Transverse colon (tissue), 4 donors: ENCODE measurements at regions not wholly inside any gene's neighbourhood (a gene's known extent, or its start where the extent isn't known, plus 50 kb on each side); places are given as distances from the start of the nearest gene placed in this dataset.

Experiments used
- DNase-seq: peaks from one replicate; pipeline ENCODE4 v3.0.0-alpha.2; 2019
- H3K27ac ChIP-seq, 4 donors: fragments of 200-600 bp; sonication (generic); 2 replicates each; pipeline ENCODE4 v1.5.1; 2016 to 2018; ENCODE audit warnings: inconsistent platforms in 4 of 4
- H3K27me3 ChIP-seq: fragments of 200-600 bp; sonication (generic); 2 replicates; pipeline ENCODE4 v1.5.1; 2017; ENCODE audit warnings: inconsistent platforms
- H3K36me3 ChIP-seq, 4 donors: fragments of 200-600 bp; sonication (generic); 2 replicates each; pipeline ENCODE4 v1.5.1; 2017 to 2019; ENCODE audit warnings: inconsistent platforms in 4 of 4
- H3K4me1 ChIP-seq, 4 donors: fragments of 200-600 bp; sonication (generic); 2 replicates each; pipeline ENCODE4 v1.5.1; 2017 to 2020; ENCODE audit warnings: inconsistent platforms in 4 of 4
- H3K4me3 ChIP-seq, 4 donors: fragments of 200-600 bp; sonication (generic); 1 replicate in 1 of 4; 2 replicates in 3 of 4; pipeline versions ENCODE4 v1.5.1 to v1.6.1; 2017 to 2019; ENCODE audit warnings: inconsistent platforms in 4 of 4
- H3K9me3 ChIP-seq, 2 donors: fragments of 200-600 bp; sonication (generic); 2 replicates each; pipeline ENCODE4 v1.5.1; 2017 to 2019; ENCODE audit warnings: inconsistent platforms in 2 of 2
- EP300 ChIP-seq: sonication (generic); formaldehyde crosslinking; IDR thresholded peaks from one replicate; pipeline ENCODE4 v1.6.1; 2017; ENCODE audit warnings: antibody characterized with exemption, low read depth
- POLR2A ChIP-seq: fragments of 450-650 bp; IDR thresholded peaks from one replicate; pipeline ENCODE4 v1.6.1; 2016; ENCODE audit warnings: antibody characterized with exemption, mild to moderate bottlenecking, moderate library complexity
- POLR2AphosphoS5 ChIP-seq, 3 donors: sonication (generic); formaldehyde crosslinking; IDR thresholded peaks; one replicate each; pipeline ENCODE4 v1.6.1; 2016; ENCODE audit warnings: antibody characterized with exemption in 3 of 3
- WGBS, 2 donors: methylation state at CpG; one replicate each; pipeline ENCODE4 v1.1.5; 2018; ENCODE audit warnings: low coverage in 1 of 2; 5-methylcytosine and 5-hydroxymethylcytosine counted together
- in situ Hi-C, 4 donors: fragments of 200-750 bp; cut with MboI; loops; one replicate each; pipeline versions ENCODE4 v1.15.0 to v1.15.1; 2017; ENCODE audit warnings: low sequenced_read_pairs in 3 of 4, low pct_ligation_motif_present in 1 of 4, low pct_unique_long_range_greater_than_20kb in 1 of 4
- intact Hi-C: fragments of 100-400 bp; cut with DNase I; formaldehyde crosslinking; loops from one replicate; pipeline ENCODE4 v1.15.1; 2023; ENCODE audit warnings: low total_unique reads
- TF ChIP-seq, protein P1 (sequence below), 5 experiments: fragments of 200-600 bp in 3 of 5; fragments of 450-650 bp in 2 of 5; sonication (generic) in 3 of 5; IDR thresholded peaks; 1 replicate in 2 of 5; 2 replicates in 3 of 5; pipeline ENCODE4 v1.5.1; 2016 to 2017; ENCODE audit warnings: antibody characterized with exemption in 5 of 5, inconsistent platforms in 3 of 5, mild to moderate bottlenecking in 2 of 5, moderate library complexity in 1 of 5

DNA sequence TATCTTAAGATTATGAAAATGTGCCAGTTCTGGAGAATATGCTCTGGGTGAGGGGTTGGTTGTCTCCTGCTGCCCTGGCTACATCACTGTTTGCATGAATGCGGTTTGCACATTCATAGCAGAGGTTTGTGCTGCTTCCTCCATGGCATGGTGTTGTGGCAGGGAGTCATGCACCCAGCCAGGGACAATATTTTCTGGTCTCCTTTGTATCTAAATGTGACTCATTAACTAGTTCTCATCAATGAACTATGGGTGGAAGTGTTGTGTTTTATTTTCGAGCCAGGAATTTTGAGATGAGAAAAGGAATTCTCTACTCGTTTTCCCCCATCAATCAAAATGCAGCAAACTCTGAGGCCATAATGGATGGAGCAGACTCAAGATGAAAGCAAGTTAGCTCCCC is 527.3 kb downstream of the SNAPC1 start:
- in situ Hi-C loops: no loop called here
- Histone ChIP-seq H3K27me3 (no peaks in the 10 kb centered on the region), H3K27ac (no peak overlapping the region), H3K9me3 (no peaks in the 10 kb centered on the region), H3K36me3 (no peaks in the 10 kb centered on the region), H3K4me3 (no peak overlapping the region), H3K4me1 (no peaks in the 10 kb centered on the region)
- TF ChIP-seq EP300: no peak
- TF ChIP-seq POLR2AphosphoS5 (IDR thresholded peaks at IDR 0.05): no peak
- TF ChIP-seq, protein P1, sequence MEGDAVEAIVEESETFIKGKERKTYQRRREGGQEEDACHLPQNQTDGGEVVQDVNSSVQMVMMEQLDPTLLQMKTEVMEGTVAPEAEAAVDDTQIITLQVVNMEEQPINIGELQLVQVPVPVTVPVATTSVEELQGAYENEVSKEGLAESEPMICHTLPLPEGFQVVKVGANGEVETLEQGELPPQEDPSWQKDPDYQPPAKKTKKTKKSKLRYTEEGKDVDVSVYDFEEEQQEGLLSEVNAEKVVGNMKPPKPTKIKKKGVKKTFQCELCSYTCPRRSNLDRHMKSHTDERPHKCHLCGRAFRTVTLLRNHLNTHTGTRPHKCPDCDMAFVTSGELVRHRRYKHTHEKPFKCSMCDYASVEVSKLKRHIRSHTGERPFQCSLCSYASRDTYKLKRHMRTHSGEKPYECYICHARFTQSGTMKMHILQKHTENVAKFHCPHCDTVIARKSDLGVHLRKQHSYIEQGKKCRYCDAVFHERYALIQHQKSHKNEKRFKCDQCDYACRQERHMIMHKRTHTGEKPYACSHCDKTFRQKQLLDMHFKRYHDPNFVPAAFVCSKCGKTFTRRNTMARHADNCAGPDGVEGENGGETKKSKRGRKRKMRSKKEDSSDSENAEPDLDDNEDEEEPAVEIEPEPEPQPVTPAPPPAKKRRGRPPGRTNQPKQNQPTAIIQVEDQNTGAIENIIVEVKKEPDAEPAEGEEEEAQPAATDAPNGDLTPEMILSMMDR (IDR thresholded peaks at IDR 0.05): no peak
- TF ChIP-seq POLR2A: no peak
- 46 to 69% methylated on average over 2 to 3 of the region's 3 CpGs for WGBS, 2 donors
- intact Hi-C loops: no loop called here
- DNase-seq: no peak

DNA sequence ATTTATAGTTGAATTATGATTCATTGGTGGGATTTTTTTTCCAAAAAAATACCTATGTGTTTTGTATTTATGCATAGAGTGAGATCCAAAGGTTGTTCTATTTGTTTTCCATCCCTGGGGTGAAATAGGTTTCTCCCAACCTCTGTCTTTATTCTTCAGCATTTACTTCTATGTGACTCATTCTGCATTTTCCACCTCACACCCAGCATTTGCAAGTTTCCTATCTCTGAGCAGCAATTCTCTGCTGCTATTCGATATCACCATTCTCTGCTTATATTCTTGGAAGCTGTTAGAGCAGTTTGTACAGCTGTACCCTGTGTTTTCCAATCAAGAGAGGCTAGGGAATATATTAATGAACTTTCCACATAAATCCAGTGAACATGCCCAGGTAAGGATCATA is 538.9 kb downstream of the SNAPC1 start:
- TF ChIP-seq POLR2A: no peak
- WGBS, 2 donors: 76 to 100% methylated on average over 1 of the region's 1 CpG

DNA sequence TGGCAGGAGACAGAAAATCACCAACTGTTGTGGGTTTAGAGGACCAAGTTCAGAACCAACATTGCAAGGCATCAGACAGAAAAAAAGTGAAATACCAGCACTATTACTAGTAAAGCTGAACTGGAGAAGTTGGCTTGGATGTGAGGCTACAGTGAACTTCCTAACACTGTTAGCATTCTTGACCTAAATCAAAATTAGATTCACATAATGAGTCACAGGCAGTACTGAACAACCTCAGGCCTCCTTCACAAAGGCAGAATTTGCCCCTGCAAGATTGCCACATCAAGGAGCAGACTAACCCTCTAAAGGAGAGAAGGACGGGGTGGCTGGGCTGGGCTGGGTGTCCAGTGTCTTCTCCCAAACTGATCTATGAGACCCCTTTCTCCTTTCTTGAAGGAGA is 539.7 kb downstream of the SNAPC1 start:
- no peak for TF ChIP-seq EP300
- no peak for TF ChIP-seq POLR2AphosphoS5 (IDR thresholded peaks at IDR 0.05)
- TF ChIP-seq, protein P1 (IDR thresholded peaks at IDR 0.05): no peak
- TF ChIP-seq POLR2A: no peak
- WGBS, 2 donors: 73% methylated on average over 1 of the region's 1 CpG; no CpG with 5 or more reads in 1 of the 2 donors
- H3K27ac ChIP-seq: no peak overlapping the region
- H3K36me3 ChIP-seq: no peaks in the 10 kb centered on the region
- no peaks in the 10 kb centered on the region for H3K27me3 ChIP-seq
- H3K4me3 ChIP-seq: no peak overlapping the region
- no peaks in the 10 kb centered on the region for H3K4me1 ChIP-seq
- in situ Hi-C loops: no loop called here
- DNase-seq: no peak
- no peaks in the 10 kb centered on the region for H3K9me3 ChIP-seq
- intact Hi-C loops: no loop called here

More for the DNA sequence above, 538.9 kb downstream of the SNAPC1 start:
- Histone ChIP-seq H3K4me3 (no peak overlapping the region), H3K9me3 (no peaks in the 10 kb centered on the region), H3K27me3 (no peaks in the 10 kb centered on the region), H3K36me3 (no peaks in the 10 kb centered on the region), H3K27ac (no peak overlapping the region), H3K4me1 (no peaks in the 10 kb centered on the region)
- intact Hi-C loops (no loop called here), in situ Hi-C loops (no loop called here)
- no peak for DNase-seq

DNA sequence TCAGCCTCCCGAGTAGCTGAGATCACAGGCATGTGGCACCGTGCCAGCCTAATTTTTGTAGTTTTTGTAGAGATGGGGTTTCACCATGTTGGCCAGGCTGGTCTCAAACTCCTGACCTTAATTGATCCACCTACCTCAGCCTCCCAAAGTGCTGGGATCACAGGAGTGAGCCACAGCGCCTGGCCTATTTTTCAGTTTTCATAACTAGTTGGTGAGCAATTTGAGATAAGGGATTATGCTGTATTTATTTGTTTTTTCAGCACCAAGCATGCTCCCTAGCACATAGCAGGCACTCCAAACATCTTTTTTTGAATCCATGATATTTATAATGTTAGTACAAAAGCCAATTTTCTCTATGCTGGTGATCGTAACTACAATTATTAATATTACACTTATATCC is 541.2 kb downstream of the SNAPC1 start:
- 69 to 87% methylated on average over 3 to 4 of the region's 4 CpGs for WGBS, 2 donors
- DNase-seq: no peak
- no peaks in the 10 kb centered on the region for H3K9me3 ChIP-seq
- no peak overlapping the region for H3K27ac ChIP-seq
- intact Hi-C loops (no loop called here), in situ Hi-C loops (no loop called here)
- no peak for TF ChIP-seq POLR2AphosphoS5 (IDR thresholded peaks at IDR 0.05)
- no peak for TF ChIP-seq EP300
- TF ChIP-seq POLR2A: no peak
- TF ChIP-seq, protein P1 (IDR thresholded peaks at IDR 0.05): no peak
- no peaks in the 10 kb centered on the region for H3K36me3 ChIP-seq
- no peaks in the 10 kb centered on the region for H3K27me3 ChIP-seq
- no peaks in the 10 kb centered on the region for H3K4me1 ChIP-seq
- no peak overlapping the region for H3K4me3 ChIP-seq

DNA sequence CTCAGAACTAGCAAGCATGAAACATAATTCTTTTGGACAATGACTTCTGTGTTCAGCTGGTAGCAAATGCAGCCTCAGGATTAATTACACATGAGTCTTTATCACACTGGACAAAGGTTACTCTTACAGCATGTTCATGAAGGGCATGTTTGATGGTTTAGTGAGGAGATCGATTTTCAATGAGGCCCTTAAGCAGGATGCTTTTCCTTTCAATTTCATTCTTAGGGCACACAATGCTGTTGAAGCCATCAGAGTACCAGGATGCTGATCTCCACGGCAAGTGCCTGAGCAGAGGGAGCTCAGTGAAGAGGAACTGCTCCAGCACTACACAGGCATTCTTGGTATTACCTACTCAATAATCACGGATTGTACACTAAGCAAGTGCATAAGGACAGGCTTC is 542.0 kb downstream of the SNAPC1 start:
- Histone ChIP-seq H3K27ac (no peak overlapping the region), H3K4me3 (no peak overlapping the region), H3K9me3 (no peaks in the 10 kb centered on the region), H3K36me3 (no peaks in the 10 kb centered on the region), H3K4me1 (no peaks in the 10 kb centered on the region), H3K27me3 (no peaks in the 10 kb centered on the region)
- no peak for DNase-seq
- TF ChIP-seq POLR2AphosphoS5 (IDR thresholded peaks at IDR 0.05): no peak
- TF ChIP-seq, protein P1 (IDR thresholded peaks at IDR 0.05): no peak
- no peak for TF ChIP-seq EP300
- TF ChIP-seq POLR2A: no peak
- WGBS, 2 donors: 43 to 44% methylated on average over 3 of the region's 3 CpGs
- intact Hi-C loops: no loop called here
- in situ Hi-C loops: no loop called here
